ENCODE measurements at regions not wholly inside any gene's neighbourhood (a gene's known extent, or its start where the extent isn't known, plus 50 kb on each side); places are given as distances from the start of the nearest gene placed in this dataset.

- DNase-seq (ENCODE audit: low read depth), result no peak
- no peak for TF ChIP-seq CTCF (IDR thresholded peaks at IDR 0.05; ENCODE audit: insufficient read depth, low read depth, low read length, missing control alignments)
- no peak overlapping the region for H3K4me3 ChIP-seq (ENCODE audit: low read length)
These were observed 304.1 kb upstream of the COBL start for GRCh38 chr7:51620706-51621105.

GRCh38 chr7:51619880-51620279 lies 303.3 kb upstream of the COBL start:
- DNase-seq (ENCODE audit: low read depth), result no peak
- TF ChIP-seq CTCF (IDR thresholded peaks at IDR 0.05; ENCODE audit: insufficient read depth, low read depth, low read length, missing control alignments), result no peak
- no peak overlapping the region for H3K4me3 ChIP-seq (ENCODE audit: low read length)

- TF ChIP-seq CTCF (IDR thresholded peaks at IDR 0.05; ENCODE audit: insufficient read depth, low read depth, low read length, missing control alignments), result no peak
- no peak for DNase-seq (ENCODE audit: low read depth)
- no peak overlapping the region for H3K4me3 ChIP-seq (ENCODE audit: low read length)
These were observed 301.1 kb upstream of the COBL start for GRCh38 chr7:51617686-51618085.

GRCh38 chr7:51613911-51614357 lies 297.3 kb upstream of the COBL start:
- TF ChIP-seq CTCF (IDR thresholded peaks at IDR 0.05; ENCODE audit: insufficient read depth, low read depth, low read length, missing control alignments), result no peak
- DNase-seq (ENCODE audit: low read depth), result no peak
- no peak overlapping the region for H3K4me3 ChIP-seq (ENCODE audit: low read length)

DNA sequence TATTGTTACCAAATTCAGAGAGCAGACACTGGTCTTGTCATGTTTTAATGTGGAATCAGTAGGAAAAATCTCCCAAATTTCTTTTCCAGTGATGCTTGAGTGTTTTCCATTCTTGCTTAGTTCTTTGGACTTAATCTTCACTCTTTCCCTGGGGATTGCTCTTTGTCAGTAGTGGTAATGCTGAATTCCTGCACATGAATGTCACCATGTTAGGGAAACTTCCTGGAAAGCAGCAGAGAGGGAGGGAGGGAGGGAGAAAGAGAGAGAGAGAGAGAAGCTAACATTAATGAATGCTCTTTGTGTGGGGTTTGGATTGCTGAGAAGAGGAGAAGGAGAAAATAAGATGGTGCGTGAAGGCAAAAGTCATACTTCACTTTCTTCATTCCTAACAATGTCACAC lies 295.3 kb upstream of the COBL start:
- no peak for TF ChIP-seq CTCF (IDR thresholded peaks at IDR 0.05; ENCODE audit: insufficient read depth, low read depth, low read length, missing control alignments)
- no peak for DNase-seq (ENCODE audit: low read depth)
- no peak overlapping the region for H3K4me3 ChIP-seq (ENCODE audit: low read length)

- no peak for TF ChIP-seq CTCF (IDR thresholded peaks at IDR 0.05; ENCODE audit: insufficient read depth, low read depth, low read length, missing control alignments)
- DNase-seq (ENCODE audit: low read depth), result no peak
- no peak overlapping the region for H3K4me3 ChIP-seq (ENCODE audit: low read length)
These were observed 290.8 kb upstream of the COBL start for GRCh38 chr7:51607447-51607846.

DNA sequence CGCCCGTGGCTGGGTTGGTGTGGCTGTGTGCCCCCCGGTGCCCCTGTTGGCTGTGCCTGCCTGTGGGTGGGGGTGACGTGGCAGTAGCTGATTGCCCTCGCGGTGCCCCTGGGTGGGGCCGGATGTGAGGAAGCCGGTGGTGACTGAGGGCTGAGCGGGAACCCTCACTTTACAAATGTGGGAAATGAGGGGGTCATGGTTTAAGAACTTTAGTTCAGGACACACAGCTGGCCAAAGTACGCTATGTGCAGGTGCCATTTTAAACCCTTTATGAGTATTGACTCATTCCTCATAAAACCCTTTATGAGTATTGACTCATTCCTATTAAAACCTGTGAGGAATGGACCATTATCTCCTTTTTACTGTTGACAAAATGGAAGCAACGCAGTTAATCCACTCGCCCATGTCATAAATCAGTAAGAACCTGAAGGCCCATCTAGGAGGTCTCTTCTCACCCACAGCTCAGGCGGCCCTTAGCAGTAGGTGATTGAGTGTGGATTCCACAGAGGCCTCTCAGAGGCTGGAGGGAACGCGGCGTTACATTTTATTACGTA lies 290.1 kb upstream of the COBL start:
- DNase-seq (ENCODE audit: low read depth), result no peak
- no peak for TF ChIP-seq CTCF (IDR thresholded peaks at IDR 0.05; ENCODE audit: insufficient read depth, low read depth, low read length, missing control alignments)
- H3K4me3 ChIP-seq (ENCODE audit: low read length), result no peak overlapping the region

All from epithelial cell of esophagus (primary cell).